ENCODE measurements at regions not wholly inside any gene's neighbourhood (a gene's known extent, or its start where the extent isn't known, plus 50 kb on each side); places are given as distances from the start of the nearest gene placed in this dataset.
A peak's percentile ranks its signal among the peaks of the same experiment; 100 is the strongest.
"Not testable (repeated sequence)": the region's sequence is repeated elsewhere in the genome, so short reads cannot be mapped to it uniquely, and the experiment has no call there.

DNA sequence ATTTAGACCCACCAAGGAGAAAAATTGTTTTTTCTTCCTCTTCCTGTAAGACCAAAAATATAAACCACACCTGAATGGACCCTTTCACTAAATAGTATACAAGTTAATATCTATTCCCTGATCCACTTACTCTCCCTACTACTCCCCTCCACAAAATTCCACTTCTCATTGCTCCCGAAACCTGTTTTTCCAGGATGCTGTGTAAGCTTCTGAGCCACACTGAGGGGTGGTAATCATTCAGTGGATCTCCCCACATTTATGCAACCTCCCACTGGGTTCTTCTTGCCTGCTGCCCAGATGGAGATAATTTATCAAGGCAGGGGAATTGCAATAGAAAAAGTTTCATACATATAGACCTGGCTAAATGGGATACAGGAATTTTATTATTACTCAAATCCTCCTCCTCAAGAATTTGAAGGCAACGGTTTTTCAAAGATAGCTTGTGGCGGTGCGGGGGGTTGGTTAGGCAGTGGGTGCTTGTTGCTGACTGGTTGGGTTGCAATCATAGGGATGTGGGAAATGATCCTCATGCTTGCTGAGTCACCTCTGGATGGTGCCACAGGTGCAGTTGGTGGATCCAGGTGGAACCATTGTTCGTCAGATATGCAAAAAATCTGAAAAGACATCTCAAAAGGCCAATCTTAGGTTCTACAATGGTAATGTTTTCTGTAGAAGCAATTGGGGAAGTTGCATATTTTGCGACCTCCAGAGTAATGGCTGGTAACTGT, 970.3 kb downstream of the CNTNAP5 start:
- ChIA-PET POLR2A (no interaction called here), CTCF (no interaction called here)
- peaks cover 5% of the 10 kb centered on the region for H3K9me3 Mint-ChIP-seq
- H3K4me1 Mint-ChIP-seq = no peaks in the 10 kb centered on the region
- no peak for DNase-seq
- H3K27ac Mint-ChIP-seq = peak overlapping the region; percentile 13
- H3K36me3 Mint-ChIP-seq (ENCODE audit: low read depth) = no peaks in the 10 kb centered on the region
- no peak overlapping the region for H3K4me3 Mint-ChIP-seq
- no peaks in the 10 kb centered on the region for H3K27me3 Mint-ChIP-seq

- no peak overlapping the region for H3K4me3 Mint-ChIP-seq
- H3K27me3 Mint-ChIP-seq = no peaks in the 10 kb centered on the region
- CTCF ChIA-PET = no interaction called here
- no peaks in the 10 kb centered on the region for H3K4me1 Mint-ChIP-seq
- POLR2A ChIA-PET = no interaction called here
- peaks cover 5% of the 10 kb centered on the region for H3K9me3 Mint-ChIP-seq
- H3K36me3 Mint-ChIP-seq (ENCODE audit: low read depth) = no peaks in the 10 kb centered on the region
- DNase-seq = no peak
- no peak overlapping the region for H3K27ac Mint-ChIP-seq
Measured at GRCh38 chr2:124996406-124996805, 971.3 kb downstream of the CNTNAP5 start.

- Mint-ChIP-seq H3K9me3 (peaks cover 4% of the 10 kb centered on the region), H3K27me3 (no peaks in the 10 kb centered on the region), H3K4me3 (no peak overlapping the region), H3K4me1 (no peaks in the 10 kb centered on the region), H3K27ac (no peak overlapping the region), H3K36me3 (ENCODE audit: low read depth) (no peaks in the 10 kb centered on the region)
- POLR2A ChIA-PET = no interaction called here
- CTCF ChIA-PET = no interaction called here
- no peak for DNase-seq
Measured at GRCh38 chr2:124999906-125000305, 974.8 kb downstream of the CNTNAP5 start.

DNA sequence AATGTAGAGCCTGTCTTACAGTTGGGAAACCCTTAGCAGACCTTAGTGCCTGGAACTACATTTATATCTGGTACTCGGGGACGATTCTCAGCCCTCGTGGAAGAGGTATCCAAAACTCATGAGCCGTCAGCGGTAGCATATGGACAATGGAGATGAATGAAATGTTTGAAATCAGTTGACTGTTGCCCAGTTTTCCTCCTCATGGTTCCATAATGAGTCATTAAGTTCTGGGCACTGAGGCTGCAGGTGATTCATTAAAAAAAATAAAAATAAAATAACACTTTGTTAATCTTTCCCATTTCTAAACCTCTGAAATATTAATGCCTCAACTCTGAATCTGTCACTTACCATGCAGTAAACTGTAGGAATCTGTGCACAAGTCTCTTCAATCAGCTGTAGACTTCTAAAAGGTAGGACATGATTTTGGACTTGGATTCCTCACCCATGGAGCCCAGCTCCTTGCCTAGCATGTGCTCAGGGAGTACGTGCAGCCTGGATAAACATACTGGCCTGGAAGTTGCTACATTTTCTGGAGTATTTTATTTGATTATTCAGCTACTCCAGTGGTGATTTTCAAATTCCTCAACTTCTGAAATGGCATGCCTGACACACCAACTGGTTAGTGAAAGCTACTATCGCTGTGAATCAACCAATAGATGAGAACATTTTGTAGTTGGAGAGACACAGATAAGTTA, 979.2 kb downstream of the CNTNAP5 start:
- DNase-seq = no peak
- Mint-ChIP-seq H3K9me3 (no peaks in the 10 kb centered on the region), H3K36me3 (ENCODE audit: low read depth) (no peaks in the 10 kb centered on the region), H3K27me3 (no peaks in the 10 kb centered on the region), H3K4me3 (no peak overlapping the region), H3K4me1 (no peaks in the 10 kb centered on the region), H3K27ac (no peak overlapping the region)
- ChIA-PET CTCF (no interaction called here), POLR2A (no interaction called here)

DNA sequence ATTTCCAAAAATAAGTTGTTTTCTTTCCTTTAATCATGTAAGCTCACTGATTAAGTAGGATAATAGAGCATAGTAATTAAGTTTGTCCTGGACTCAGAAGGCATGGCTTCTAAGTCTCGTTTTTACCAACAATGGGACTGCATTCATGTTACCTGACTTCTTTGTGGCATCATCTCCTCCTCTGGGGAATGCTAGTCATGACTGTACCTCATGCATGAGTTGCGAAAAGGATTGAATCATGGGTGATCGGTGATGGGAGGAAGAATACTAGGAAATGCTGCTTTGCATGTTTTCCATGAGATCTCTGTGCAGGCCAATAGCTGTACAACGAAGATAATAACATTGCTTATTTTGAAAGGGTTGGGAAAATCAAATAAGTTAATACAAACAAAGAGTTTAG, 981.6 kb downstream of the CNTNAP5 start:
- CTCF ChIA-PET = no interaction called here

GRCh38 chr2:125028721-125029120, 1003.6 kb downstream of the CNTNAP5 start:
- H3K27me3 Mint-ChIP-seq; H3K36me3 Mint-ChIP-seq (ENCODE audit: low read depth); H3K4me3 Mint-ChIP-seq; H3K4me1 Mint-ChIP-seq; DNase-seq; CTCF ChIA-PET; POLR2A ChIA-PET; H3K27ac Mint-ChIP-seq: not testable (repeated sequence)
- H3K9me3 Mint-ChIP-seq = peaks cover 26% of the 10 kb centered on the region

More for the DNA sequence above, 981.6 kb downstream of the CNTNAP5 start:
- Mint-ChIP-seq H3K4me1 (no peaks in the 10 kb centered on the region), H3K36me3 (ENCODE audit: low read depth) (no peaks in the 10 kb centered on the region), H3K9me3 (peaks cover 5% of the 10 kb centered on the region), H3K4me3 (no peak overlapping the region), H3K27ac (no peak overlapping the region), H3K27me3 (no peaks in the 10 kb centered on the region)
- POLR2A ChIA-PET = no interaction called here
- no peak for DNase-seq

- DNase-seq = no peak
- H3K27me3 Mint-ChIP-seq = no peaks in the 10 kb centered on the region
- ChIA-PET POLR2A (no interaction called here), CTCF (no interaction called here)
- no peaks in the 10 kb centered on the region for H3K4me1 Mint-ChIP-seq
- peaks cover 25% of the 10 kb centered on the region for H3K9me3 Mint-ChIP-seq
- no peak overlapping the region for H3K27ac Mint-ChIP-seq
- H3K4me3 Mint-ChIP-seq = no peak overlapping the region
- H3K36me3 Mint-ChIP-seq (ENCODE audit: low read depth) = no peaks in the 10 kb centered on the region
Measured at GRCh38 chr2:125033871-125034270, 1008.8 kb downstream of the CNTNAP5 start.

DNA sequence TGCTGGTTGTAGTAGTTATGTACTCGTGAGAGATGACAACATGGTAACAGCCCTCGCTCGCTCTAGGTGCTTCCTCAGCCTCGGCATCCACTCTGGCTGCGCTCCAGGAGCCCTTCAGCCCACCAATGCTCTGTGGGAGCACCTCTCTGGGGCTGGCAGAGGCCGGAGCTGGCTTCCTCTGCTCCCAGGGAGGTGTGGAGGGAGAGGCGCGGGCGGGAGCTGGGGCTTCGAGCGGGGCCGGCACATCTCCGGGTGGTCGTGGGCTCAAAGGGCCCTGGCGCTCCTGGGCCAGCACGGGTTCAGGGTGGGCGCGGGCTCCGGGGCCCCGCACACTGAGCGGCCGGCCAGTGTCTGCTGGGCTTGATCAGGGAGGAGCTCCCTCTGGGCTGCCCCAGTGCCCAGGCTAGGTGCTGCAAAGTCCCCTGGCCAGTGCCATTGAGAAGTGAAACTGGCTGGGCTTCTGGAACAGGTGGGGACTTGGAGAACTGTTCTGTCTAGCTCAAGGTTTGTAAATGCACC, 1012.1 kb downstream of the CNTNAP5 start:
- ChIA-PET CTCF (no interaction called here), POLR2A (no interaction called here)
- Mint-ChIP-seq H3K4me3 (no peak overlapping the region), H3K27me3 (no peaks in the 10 kb centered on the region), H3K4me1 (no peaks in the 10 kb centered on the region), H3K9me3 (peaks cover 17% of the 10 kb centered on the region), H3K36me3 (ENCODE audit: low read depth) (no peaks in the 10 kb centered on the region), H3K27ac (no peak overlapping the region)
- DNase-seq = no peak

DNA sequence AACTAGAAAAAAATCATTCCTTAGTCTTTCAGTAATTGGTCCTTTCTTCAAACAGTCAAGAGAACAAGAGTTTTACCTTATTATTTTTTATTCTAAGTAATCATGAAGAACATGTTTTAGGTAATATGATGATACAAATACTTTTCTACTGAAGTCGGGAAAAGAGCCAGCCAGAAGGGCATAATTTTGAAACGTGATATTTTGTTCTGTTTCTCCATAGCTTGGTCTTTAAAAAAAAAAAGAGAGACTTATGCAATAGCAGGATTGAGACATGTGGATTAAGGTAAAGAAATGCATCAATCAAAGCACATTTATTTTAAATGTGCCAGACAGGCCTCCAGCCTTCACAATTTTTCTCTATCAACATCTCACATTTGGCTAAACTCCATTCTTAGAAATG, 1016.8 kb downstream of the CNTNAP5 start:
- Mint-ChIP-seq H3K4me3 (no peak overlapping the region), H3K4me1 (no peaks in the 10 kb centered on the region), H3K27me3 (no peaks in the 10 kb centered on the region), H3K36me3 (ENCODE audit: low read depth) (no peaks in the 10 kb centered on the region), H3K9me3 (peaks cover 6% of the 10 kb centered on the region), H3K27ac (no peak overlapping the region)
- ChIA-PET POLR2A (no interaction called here), CTCF (no interaction called here)
- no peak for DNase-seq

DNA sequence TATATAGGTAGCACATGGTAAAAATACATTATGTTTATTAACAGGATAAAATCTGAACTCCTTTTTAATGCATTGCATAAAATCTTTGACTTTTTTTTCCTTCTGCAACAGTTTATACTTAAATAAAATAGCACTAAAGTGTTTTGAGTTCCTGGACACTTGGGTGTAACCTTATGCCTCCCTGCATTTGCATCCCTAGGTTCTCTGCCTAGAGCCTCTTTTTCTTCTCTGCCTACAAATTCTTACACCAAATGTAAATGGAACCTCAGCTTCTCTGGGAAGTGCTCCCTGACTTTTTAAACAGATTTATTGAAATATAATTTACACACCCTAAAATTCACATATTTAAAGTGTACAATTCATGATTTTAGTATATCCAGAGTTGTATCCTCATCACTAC, 1017.6 kb downstream of the CNTNAP5 start:
- no peak overlapping the region for H3K4me3 Mint-ChIP-seq
- H3K9me3 Mint-ChIP-seq = peaks cover 5% of the 10 kb centered on the region
- H3K4me1 Mint-ChIP-seq = no peaks in the 10 kb centered on the region
- no peak overlapping the region for H3K27ac Mint-ChIP-seq
- ChIA-PET CTCF (no interaction called here), POLR2A (no interaction called here)
- no peaks in the 10 kb centered on the region for H3K36me3 Mint-ChIP-seq (ENCODE audit: low read depth)
- DNase-seq = no peak
- no peaks in the 10 kb centered on the region for H3K27me3 Mint-ChIP-seq

DNA sequence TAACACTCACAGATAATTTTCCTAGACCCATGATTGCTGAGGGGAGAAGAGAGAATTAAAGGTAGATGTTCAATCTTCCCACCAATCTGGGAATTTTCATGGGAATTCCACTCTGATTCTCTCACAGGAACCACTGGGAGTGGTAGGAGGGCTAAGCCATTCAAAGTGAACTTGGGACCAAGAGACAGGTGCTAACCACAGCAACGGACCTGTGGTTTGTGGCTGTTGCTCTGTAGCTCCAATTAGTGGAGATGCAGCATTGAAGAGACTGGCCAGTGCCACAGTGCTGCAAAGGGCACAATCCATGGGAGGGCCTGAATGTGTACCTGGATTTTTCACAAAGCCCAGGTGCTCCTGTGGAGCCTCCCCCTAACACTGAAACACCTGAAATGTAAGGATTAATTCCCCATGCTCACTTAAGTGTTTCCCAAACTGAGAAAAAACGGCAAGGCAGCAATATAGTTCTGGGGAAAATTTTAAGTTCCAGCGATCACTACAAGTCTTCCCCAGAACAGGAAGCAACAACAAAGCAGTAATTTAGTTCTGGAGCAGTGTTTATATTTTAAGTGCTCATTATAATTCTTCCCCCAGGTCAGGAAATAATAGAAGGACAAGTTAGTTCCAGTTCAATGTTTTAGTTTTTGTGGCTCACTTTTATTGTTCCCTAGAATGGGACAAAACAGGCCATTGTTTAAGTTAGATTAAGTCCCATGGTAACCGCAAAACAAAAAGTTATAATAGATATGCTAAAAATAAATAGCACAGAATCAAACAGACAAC, 1045.8 kb downstream of the CNTNAP5 start:
- POLR2A ChIA-PET = no interaction called here
- DNase-seq = no peak
- Mint-ChIP-seq H3K4me3 (no peak overlapping the region), H3K4me1 (no peaks in the 10 kb centered on the region), H3K36me3 (ENCODE audit: low read depth) (no peaks in the 10 kb centered on the region), H3K27ac (no peak overlapping the region), H3K9me3 (peaks cover 5% of the 10 kb centered on the region), H3K27me3 (no peaks in the 10 kb centered on the region)
- CTCF ChIA-PET = no interaction called here

DNA sequence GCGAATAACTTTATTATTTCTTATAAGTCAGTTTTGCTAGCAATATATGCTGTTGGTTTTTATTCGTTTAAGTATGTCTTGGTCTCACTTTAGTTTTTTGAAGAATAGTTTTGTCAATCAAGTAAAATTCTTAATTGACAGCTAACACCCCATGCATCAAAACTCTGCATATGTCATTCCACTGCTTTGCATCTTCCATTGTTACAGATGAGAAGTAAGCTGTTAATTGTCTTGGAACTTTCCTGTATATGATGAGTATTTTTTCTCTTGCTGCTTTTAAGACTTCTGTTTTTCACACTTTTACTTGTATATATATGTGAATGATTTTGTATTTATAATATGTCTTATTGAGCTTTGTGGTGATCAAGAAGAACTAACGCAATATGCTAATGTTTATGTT, 1048.4 kb downstream of the CNTNAP5 start:
- no peak overlapping the region for H3K27ac Mint-ChIP-seq
- H3K4me1 Mint-ChIP-seq = no peaks in the 10 kb centered on the region
- H3K4me3 Mint-ChIP-seq = no peak overlapping the region
- no peaks in the 10 kb centered on the region for H3K36me3 Mint-ChIP-seq (ENCODE audit: low read depth)
- ChIA-PET POLR2A (no interaction called here), CTCF (no interaction called here)
- DNase-seq = no peak
- H3K9me3 Mint-ChIP-seq = peaks cover 4% of the 10 kb centered on the region
- no peaks in the 10 kb centered on the region for H3K27me3 Mint-ChIP-seq

- POLR2A ChIA-PET = no interaction called here
- peaks cover 12% of the 10 kb centered on the region for H3K9me3 Mint-ChIP-seq
- DNase-seq = no peak
- no peaks in the 10 kb centered on the region for H3K27me3 Mint-ChIP-seq
- no peaks in the 10 kb centered on the region for H3K4me1 Mint-ChIP-seq
- H3K4me3 Mint-ChIP-seq = no peak overlapping the region
- no peaks in the 10 kb centered on the region for H3K36me3 Mint-ChIP-seq (ENCODE audit: low read depth)
- no peak overlapping the region for H3K27ac Mint-ChIP-seq
- CTCF ChIA-PET = no interaction called here
Measured at GRCh38 chr2:125085904-125086303, 1060.8 kb downstream of the CNTNAP5 start.
